ENCODE measurements at regions not wholly inside any gene's neighbourhood (a gene's known extent, or its start where the extent isn't known, plus 50 kb on each side); places are given as distances from the start of the nearest gene placed in this dataset.
"Not testable (repeated sequence)": the region's sequence is repeated elsewhere in the genome, so short reads cannot be mapped to it uniquely, and the experiment has no call there.

DNA sequence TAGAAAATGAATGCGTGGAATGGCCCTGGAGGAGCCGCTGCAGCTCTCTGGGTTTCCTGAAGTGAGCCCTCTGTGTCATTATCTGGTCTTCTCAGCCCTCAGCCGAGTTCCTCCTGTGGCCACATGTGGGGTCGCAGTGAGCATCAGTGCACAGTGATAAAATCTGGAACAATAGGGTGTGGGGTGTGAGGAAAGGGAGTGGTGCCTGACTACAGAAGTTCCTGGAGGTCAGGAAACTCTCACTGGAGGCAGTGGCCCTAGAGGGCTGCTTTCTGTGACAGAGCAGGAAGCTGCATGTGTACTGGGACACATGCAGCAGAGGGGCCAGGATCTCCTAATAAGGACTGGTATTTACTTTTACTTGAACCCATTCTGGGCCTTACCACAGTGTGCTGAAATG lies 1942.5 kb downstream of the FOXD4L5 start:
- H3K9me3 ChIP-seq; H3K27me3 ChIP-seq; intact Hi-C loops (cut with DNase I); H3K4me3 ChIP-seq; H3K27ac ChIP-seq (replicated peaks in 1 of 4); H3K36me3 ChIP-seq; DNase-seq (ENCODE audit: extremely low spot score); H3K4me1 ChIP-seq: not testable (repeated sequence)
- no CpG with 5 or more reads among the region's 4 CpGs for WGBS
- TF ChIP-seq POLR2AphosphoS5 (IDR thresholded peaks at IDR 0.05): peak; percentile 35 to 42

GRCh38 chr9:63337899-63338604 lies 1947.0 kb downstream of the FOXD4L5 start:
- H3K27me3 ChIP-seq; DNase-seq (ENCODE audit: extremely low spot score); H3K4me1 ChIP-seq; H3K9me3 ChIP-seq; H3K36me3 ChIP-seq; intact Hi-C loops (cut with DNase I); H3K4me3 ChIP-seq: not testable (repeated sequence)
- H3K27ac ChIP-seq (replicated peaks in 1 of 4): peak overlapping the region; percentile 59 to 73 (median 64)
- TF ChIP-seq POLR2AphosphoS5 (IDR thresholded peaks at IDR 0.05): peak; percentile 47 to 54
- 72% methylated on average over 5 of the region's 6 CpGs for WGBS

- DNase-seq (ENCODE audit: extremely low spot score); H3K4me3 ChIP-seq; intact Hi-C loops (cut with DNase I); H3K9me3 ChIP-seq; H3K4me1 ChIP-seq; H3K27me3 ChIP-seq; H3K36me3 ChIP-seq; H3K27ac ChIP-seq (replicated peaks in 1 of 4): not testable (repeated sequence)
- TF ChIP-seq, protein P1, sequence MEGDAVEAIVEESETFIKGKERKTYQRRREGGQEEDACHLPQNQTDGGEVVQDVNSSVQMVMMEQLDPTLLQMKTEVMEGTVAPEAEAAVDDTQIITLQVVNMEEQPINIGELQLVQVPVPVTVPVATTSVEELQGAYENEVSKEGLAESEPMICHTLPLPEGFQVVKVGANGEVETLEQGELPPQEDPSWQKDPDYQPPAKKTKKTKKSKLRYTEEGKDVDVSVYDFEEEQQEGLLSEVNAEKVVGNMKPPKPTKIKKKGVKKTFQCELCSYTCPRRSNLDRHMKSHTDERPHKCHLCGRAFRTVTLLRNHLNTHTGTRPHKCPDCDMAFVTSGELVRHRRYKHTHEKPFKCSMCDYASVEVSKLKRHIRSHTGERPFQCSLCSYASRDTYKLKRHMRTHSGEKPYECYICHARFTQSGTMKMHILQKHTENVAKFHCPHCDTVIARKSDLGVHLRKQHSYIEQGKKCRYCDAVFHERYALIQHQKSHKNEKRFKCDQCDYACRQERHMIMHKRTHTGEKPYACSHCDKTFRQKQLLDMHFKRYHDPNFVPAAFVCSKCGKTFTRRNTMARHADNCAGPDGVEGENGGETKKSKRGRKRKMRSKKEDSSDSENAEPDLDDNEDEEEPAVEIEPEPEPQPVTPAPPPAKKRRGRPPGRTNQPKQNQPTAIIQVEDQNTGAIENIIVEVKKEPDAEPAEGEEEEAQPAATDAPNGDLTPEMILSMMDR (IDR thresholded peaks at IDR 0.05): peak in 1 of 3 experiments; percentile 10
- 30% methylated on average over 3 of the region's 3 CpGs for whole genome bisulfite sequencing
Measured at GRCh38 chr9:63335286-63335685, 1949.7 kb downstream of the FOXD4L5 start.

DNA sequence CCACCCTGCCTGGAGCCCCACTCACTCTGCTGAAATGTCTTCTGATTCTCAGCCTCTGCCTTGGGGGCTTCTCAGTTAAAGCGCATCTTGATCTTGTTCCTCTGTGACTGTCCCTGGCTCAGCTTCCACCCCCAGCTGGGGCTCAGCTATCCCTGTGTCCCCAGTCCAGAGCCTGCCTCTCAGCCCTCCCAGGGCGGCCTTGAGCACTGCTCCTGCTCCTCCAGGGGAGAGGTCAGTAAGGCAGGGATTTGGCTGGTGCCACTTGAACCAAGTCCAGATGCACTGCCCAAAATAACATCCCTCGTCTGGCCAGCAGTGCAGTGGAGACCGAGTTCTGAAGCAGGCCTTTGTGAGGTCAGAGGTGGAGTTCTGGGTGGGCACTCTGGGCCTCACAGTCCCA lies 1950.8 kb downstream of the FOXD4L5 start:
- not testable (repeated sequence) for H3K27ac ChIP-seq (replicated peaks in 1 of 4)

DNA sequence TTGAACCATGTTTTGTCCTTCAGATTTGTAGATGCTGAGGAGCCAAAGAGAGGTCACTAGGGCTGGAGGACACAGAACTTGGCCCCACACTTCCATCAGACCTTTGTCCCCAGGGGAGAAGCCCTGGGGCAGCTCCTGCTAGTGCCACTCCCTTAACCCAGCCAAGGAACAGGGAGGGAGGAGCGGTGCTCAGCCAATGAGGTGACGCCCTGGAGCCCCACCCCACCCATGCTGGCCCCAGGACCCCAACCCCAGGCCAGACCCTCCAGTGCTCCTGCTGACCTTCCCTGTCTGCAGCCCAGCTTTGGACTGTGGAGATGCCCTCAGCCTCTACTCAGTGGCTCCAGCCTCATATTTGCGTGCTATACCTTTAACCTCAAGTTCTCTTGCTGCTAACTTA lies 1951.9 kb downstream of the FOXD4L5 start:
- H3K9me3 ChIP-seq; DNase-seq (ENCODE audit: extremely low spot score); H3K27ac ChIP-seq (replicated peaks in 1 of 4); H3K36me3 ChIP-seq; H3K4me3 ChIP-seq; intact Hi-C loops (cut with DNase I); H3K27me3 ChIP-seq; H3K4me1 ChIP-seq: not testable (repeated sequence)
- no CpG with 5 or more reads among the region's 3 CpGs for WGBS

More for the DNA sequence above, 1950.8 kb downstream of the FOXD4L5 start:
- H3K4me1 ChIP-seq; H3K9me3 ChIP-seq; H3K4me3 ChIP-seq; DNase-seq (ENCODE audit: extremely low spot score); H3K27me3 ChIP-seq; intact Hi-C loops (cut with DNase I); H3K36me3 ChIP-seq: not testable (repeated sequence)
- TF ChIP-seq POLR2AphosphoS5 (IDR thresholded peaks at IDR 0.05): peak in 1 of 2 donors; percentile 33
- WGBS: no CpG with 5 or more reads among the region's 4 CpGs

DNA sequence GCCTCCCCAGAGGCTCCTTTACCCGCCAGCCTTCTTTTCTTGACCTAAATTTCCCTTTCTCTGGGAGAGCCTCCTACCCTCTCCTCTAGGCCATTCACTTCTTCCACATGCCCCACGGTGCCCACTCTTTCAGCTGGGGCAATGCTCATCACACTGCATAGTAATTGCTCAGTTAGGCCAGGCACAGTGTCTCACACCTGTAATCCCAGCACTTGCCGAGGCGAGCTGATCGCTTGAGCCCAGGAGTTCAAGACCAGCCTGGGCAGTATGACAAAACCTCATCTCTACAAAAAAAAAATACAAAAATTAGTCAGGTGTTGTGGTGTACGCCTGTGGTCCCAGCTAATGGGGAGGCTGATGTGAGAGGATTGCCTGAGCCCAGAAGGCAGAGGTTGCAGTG lies 1956.7 kb downstream of the FOXD4L5 start:
- H3K4me1 ChIP-seq; H3K4me3 ChIP-seq; H3K27me3 ChIP-seq; DNase-seq (ENCODE audit: extremely low spot score); H3K36me3 ChIP-seq; intact Hi-C loops (cut with DNase I); H3K27ac ChIP-seq (replicated peaks in 1 of 4); H3K9me3 ChIP-seq: not testable (repeated sequence)
- 96% methylated on average over 4 of the region's 6 CpGs for WGBS

- H3K4me1 ChIP-seq; H3K4me3 ChIP-seq; H3K27ac ChIP-seq (replicated peaks in 1 of 4); H3K9me3 ChIP-seq; H3K36me3 ChIP-seq; H3K27me3 ChIP-seq; intact Hi-C loops (cut with DNase I): not testable (repeated sequence)
- WGBS: 88% methylated on average over 3 of the region's 3 CpGs
- DNase-seq (ENCODE audit: extremely low spot score): peak; percentile 42
Measured at GRCh38 chr9:63327211-63327610, 1957.8 kb downstream of the FOXD4L5 start.

GRCh38 chr9:63326665-63327064 lies 1958.3 kb downstream of the FOXD4L5 start:
- H3K36me3 ChIP-seq; H3K4me1 ChIP-seq; intact Hi-C loops (cut with DNase I); H3K9me3 ChIP-seq; H3K27me3 ChIP-seq; H3K27ac ChIP-seq (replicated peaks in 1 of 4); H3K4me3 ChIP-seq; DNase-seq (ENCODE audit: extremely low spot score): not testable (repeated sequence)
- WGBS: 90% methylated on average over 9 of the region's 9 CpGs

DNA sequence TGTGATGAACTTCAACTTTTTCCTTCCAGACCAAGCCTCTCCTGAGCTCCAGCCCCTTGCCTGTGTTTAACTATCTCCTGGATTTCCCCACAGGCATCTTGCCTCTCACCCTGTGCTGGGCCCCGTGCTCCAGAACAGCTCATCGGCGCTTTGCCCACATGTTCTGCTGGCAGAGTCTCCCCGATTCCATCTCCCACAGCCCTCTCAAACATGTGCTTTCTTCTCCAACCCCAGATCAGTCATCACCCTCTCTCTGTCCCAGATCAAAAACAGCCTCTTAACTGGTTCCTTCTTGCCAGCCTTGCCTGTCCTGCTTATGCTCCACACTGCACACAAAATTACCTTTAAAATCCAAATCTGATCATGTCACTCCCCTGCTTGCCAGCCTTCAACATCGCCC lies 1959.3 kb downstream of the FOXD4L5 start:
- H3K4me3 ChIP-seq; H3K36me3 ChIP-seq; H3K27ac ChIP-seq (replicated peaks in 1 of 4); DNase-seq (ENCODE audit: extremely low spot score); H3K9me3 ChIP-seq; H3K4me1 ChIP-seq; intact Hi-C loops (cut with DNase I); H3K27me3 ChIP-seq: not testable (repeated sequence)
- WGBS: 82% methylated on average over 5 of the region's 5 CpGs

DNA sequence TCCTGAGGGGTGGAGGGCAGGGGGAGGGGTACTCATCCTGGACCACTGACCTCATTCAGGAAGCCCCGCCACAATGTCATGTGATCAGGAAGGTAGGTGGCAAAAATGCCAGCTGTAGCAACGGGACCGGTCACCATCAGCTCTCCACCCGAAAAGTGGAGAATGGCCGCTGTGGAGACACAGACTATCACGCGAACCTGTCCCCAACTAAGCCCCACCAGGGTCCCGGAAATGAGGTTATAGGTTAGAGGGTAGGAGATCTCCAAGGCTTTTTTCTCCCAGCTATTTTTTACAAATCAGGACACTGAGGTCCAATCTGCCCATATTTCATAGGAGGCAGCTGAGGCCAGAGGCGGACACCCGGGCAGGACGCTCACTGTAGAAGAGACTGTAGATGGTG lies 1966.9 kb downstream of the FOXD4L5 start:
- DNase-seq (ENCODE audit: extremely low spot score); H3K27me3 ChIP-seq; H3K27ac ChIP-seq (replicated peaks in 1 of 4); H3K9me3 ChIP-seq; H3K36me3 ChIP-seq; H3K4me3 ChIP-seq; H3K4me1 ChIP-seq; intact Hi-C loops (cut with DNase I): not testable (repeated sequence)
- WGBS: 96% methylated on average over 4 of the region's 11 CpGs

GRCh38 chr9:63315387-63315786 lies 1969.6 kb downstream of the FOXD4L5 start:
- 83% methylated on average over 7 of the region's 8 CpGs for WGBS
- DNase-seq (ENCODE audit: extremely low spot score); intact Hi-C loops (cut with DNase I): not testable (repeated sequence)

GRCh38 chr9:63296848-63297247 lies 1988.2 kb downstream of the FOXD4L5 start:
- H3K4me3 ChIP-seq; H3K9me3 ChIP-seq; H3K27me3 ChIP-seq; H3K27ac ChIP-seq (replicated peaks in 1 of 4); H3K36me3 ChIP-seq; intact Hi-C loops (cut with DNase I); DNase-seq (ENCODE audit: extremely low spot score); H3K4me1 ChIP-seq: not testable (repeated sequence)
- WGBS: 90% methylated on average over 9 of the region's 14 CpGs

More at GRCh38 chr9:63315387-63315786, 1969.6 kb downstream of the FOXD4L5 start:
- H3K36me3 ChIP-seq; H3K27me3 ChIP-seq; H3K4me1 ChIP-seq; H3K9me3 ChIP-seq; H3K27ac ChIP-seq (replicated peaks in 1 of 4); H3K4me3 ChIP-seq: not testable (repeated sequence)
